H1 (cell line): ENCODE measurements at regions not wholly inside any gene's neighbourhood (a gene's known extent, or its start where the extent isn't known, plus 50 kb on each side); places are given as distances from the start of the nearest gene placed in this dataset.

ENCODE experiments used
- EP300 ChIP-seq, 2 experiments: IDR thresholded peaks; 1 replicate in 1 of 2; 2 replicates in 1 of 2; pipeline ENCODE4 v1.6.1; 2011 to 2012; ENCODE audit warnings: low read depth in 2 of 2, low read length in 2 of 2, mild to moderate bottlenecking in 2 of 2, borderline replicate concordance in 1 of 2, inconsistent platforms in 1 of 2, moderate library complexity in 1 of 2
- JUND ChIP-seq: IDR thresholded peaks from 2 replicates; pipeline ENCODE4 v1.6.1; 2011; ENCODE audit warnings: mild to moderate bottlenecking, improper control_type of control experiment, low read length
- RAD21 ChIP-seq, 2 experiments: IDR thresholded peaks in 1 of 2; conservative IDR thresholded peaks in 1 of 2; 2 replicates each; pipeline ENCODE4 v1.6.1; 2011; ENCODE audit warnings: low read depth in 2 of 2, low read length in 2 of 2, improper control_type of control experiment in 1 of 2, inconsistent platforms in 1 of 2, mild to moderate bottlenecking in 1 of 2, moderate library complexity in 1 of 2
- TF ChIP-seq, protein P1 (sequence below): fragments of 300-600 bp; sonication (generic); IDR thresholded peaks from 2 replicates; pipeline ENCODE4 v1.7.1; 2012; ENCODE audit warnings: low read length, moderate library complexity, mild to moderate bottlenecking, inconsistent platforms; ENCODE audit not compliant: insufficient replicate concordance

DNA sequence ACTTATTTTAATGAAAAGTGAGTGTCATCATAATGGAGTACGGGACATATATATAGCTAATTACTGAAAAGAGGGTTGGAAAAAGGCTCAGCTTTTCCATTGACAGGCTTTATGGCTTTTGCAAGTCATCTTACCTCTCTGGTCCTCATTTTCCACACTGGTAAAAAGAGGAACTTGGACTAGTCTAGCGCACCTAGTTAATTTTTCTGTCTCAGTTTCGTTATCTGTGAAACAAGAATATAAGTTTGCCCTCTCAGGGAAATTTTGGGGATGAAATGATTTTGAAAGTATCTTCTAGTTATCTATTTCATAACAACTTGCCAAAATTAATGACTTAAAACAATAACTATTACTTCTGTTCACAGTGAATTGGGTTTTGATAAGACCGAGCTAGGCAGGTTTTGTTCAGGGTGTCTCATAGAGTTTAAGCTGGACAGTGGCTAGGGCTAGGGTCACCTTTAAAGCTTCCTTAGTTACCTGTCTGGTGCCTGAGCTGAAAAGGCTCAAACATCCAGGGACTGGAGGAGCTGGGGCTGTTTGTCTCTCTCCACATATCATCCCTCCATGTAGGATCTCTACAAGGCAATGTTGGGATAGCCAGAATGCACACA lies 91.7 kb downstream of the TYW3 start (continued):
- no peak for TF ChIP-seq EP300 (IDR thresholded peaks at IDR 0.05; ENCODE audit: borderline replicate concordance in 1 of 2, low read depth in 2 of 2, low read length in 2 of 2)
- no peak for TF ChIP-seq JUND
- no peak for TF ChIP-seq RAD21 (IDR thresholded peaks at IDR 0.05 in 1 of 2, conservative IDR thresholded peaks at IDR 0.05 in 1 of 2; ENCODE audit: low read depth in 2 of 2, low read length in 2 of 2)
- TF ChIP-seq, protein P1, sequence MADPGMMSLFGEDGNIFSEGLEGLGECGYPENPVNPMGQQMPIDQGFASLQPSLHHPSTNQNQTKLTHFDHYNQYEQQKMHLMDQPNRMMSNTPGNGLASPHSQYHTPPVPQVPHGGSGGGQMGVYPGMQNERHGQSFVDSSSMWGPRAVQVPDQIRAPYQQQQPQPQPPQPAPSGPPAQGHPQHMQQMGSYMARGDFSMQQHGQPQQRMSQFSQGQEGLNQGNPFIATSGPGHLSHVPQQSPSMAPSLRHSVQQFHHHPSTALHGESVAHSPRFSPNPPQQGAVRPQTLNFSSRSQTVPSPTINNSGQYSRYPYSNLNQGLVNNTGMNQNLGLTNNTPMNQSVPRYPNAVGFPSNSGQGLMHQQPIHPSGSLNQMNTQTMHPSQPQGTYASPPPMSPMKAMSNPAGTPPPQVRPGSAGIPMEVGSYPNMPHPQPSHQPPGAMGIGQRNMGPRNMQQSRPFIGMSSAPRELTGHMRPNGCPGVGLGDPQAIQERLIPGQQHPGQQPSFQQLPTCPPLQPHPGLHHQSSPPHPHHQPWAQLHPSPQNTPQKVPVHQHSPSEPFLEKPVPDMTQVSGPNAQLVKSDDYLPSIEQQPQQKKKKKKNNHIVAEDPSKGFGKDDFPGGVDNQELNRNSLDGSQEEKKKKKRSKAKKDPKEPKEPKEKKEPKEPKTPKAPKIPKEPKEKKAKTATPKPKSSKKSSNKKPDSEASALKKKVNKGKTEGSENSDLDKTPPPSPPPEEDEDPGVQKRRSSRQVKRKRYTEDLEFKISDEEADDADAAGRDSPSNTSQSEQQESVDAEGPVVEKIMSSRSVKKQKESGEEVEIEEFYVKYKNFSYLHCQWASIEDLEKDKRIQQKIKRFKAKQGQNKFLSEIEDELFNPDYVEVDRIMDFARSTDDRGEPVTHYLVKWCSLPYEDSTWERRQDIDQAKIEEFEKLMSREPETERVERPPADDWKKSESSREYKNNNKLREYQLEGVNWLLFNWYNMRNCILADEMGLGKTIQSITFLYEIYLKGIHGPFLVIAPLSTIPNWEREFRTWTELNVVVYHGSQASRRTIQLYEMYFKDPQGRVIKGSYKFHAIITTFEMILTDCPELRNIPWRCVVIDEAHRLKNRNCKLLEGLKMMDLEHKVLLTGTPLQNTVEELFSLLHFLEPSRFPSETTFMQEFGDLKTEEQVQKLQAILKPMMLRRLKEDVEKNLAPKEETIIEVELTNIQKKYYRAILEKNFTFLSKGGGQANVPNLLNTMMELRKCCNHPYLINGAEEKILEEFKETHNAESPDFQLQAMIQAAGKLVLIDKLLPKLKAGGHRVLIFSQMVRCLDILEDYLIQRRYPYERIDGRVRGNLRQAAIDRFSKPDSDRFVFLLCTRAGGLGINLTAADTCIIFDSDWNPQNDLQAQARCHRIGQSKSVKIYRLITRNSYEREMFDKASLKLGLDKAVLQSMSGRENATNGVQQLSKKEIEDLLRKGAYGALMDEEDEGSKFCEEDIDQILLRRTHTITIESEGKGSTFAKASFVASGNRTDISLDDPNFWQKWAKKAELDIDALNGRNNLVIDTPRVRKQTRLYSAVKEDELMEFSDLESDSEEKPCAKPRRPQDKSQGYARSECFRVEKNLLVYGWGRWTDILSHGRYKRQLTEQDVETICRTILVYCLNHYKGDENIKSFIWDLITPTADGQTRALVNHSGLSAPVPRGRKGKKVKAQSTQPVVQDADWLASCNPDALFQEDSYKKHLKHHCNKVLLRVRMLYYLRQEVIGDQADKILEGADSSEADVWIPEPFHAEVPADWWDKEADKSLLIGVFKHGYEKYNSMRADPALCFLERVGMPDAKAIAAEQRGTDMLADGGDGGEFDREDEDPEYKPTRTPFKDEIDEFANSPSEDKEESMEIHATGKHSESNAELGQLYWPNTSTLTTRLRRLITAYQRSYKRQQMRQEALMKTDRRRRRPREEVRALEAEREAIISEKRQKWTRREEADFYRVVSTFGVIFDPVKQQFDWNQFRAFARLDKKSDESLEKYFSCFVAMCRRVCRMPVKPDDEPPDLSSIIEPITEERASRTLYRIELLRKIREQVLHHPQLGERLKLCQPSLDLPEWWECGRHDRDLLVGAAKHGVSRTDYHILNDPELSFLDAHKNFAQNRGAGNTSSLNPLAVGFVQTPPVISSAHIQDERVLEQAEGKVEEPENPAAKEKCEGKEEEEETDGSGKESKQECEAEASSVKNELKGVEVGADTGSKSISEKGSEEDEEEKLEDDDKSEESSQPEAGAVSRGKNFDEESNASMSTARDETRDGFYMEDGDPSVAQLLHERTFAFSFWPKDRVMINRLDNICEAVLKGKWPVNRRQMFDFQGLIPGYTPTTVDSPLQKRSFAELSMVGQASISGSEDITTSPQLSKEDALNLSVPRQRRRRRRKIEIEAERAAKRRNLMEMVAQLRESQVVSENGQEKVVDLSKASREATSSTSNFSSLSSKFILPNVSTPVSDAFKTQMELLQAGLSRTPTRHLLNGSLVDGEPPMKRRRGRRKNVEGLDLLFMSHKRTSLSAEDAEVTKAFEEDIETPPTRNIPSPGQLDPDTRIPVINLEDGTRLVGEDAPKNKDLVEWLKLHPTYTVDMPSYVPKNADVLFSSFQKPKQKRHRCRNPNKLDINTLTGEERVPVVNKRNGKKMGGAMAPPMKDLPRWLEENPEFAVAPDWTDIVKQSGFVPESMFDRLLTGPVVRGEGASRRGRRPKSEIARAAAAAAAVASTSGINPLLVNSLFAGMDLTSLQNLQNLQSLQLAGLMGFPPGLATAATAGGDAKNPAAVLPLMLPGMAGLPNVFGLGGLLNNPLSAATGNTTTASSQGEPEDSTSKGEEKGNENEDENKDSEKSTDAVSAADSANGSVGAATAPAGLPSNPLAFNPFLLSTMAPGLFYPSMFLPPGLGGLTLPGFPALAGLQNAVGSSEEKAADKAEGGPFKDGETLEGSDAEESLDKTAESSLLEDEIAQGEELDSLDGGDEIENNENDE, result no peak
